ENCODE measurements at regions not wholly inside any gene's neighbourhood (a gene's known extent, or its start where the extent isn't known, plus 50 kb on each side); places are given as distances from the start of the nearest gene placed in this dataset.

- TF ChIP-seq, protein P1, sequence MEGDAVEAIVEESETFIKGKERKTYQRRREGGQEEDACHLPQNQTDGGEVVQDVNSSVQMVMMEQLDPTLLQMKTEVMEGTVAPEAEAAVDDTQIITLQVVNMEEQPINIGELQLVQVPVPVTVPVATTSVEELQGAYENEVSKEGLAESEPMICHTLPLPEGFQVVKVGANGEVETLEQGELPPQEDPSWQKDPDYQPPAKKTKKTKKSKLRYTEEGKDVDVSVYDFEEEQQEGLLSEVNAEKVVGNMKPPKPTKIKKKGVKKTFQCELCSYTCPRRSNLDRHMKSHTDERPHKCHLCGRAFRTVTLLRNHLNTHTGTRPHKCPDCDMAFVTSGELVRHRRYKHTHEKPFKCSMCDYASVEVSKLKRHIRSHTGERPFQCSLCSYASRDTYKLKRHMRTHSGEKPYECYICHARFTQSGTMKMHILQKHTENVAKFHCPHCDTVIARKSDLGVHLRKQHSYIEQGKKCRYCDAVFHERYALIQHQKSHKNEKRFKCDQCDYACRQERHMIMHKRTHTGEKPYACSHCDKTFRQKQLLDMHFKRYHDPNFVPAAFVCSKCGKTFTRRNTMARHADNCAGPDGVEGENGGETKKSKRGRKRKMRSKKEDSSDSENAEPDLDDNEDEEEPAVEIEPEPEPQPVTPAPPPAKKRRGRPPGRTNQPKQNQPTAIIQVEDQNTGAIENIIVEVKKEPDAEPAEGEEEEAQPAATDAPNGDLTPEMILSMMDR (IDR thresholded peaks at IDR 0.05): no peak
Measured at GRCh38 chr2:217165547-217165946, 305.7 kb upstream of the TNP1 start.

- TF ChIP-seq, protein P1 (IDR thresholded peaks at IDR 0.05): no peak
Measured at GRCh38 chr2:217163987-217164386, 304.1 kb upstream of the TNP1 start.

- TF ChIP-seq, protein P1 (IDR thresholded peaks at IDR 0.05): no peak
Measured at GRCh38 chr2:217162533-217162932, 302.7 kb upstream of the TNP1 start.

DNA sequence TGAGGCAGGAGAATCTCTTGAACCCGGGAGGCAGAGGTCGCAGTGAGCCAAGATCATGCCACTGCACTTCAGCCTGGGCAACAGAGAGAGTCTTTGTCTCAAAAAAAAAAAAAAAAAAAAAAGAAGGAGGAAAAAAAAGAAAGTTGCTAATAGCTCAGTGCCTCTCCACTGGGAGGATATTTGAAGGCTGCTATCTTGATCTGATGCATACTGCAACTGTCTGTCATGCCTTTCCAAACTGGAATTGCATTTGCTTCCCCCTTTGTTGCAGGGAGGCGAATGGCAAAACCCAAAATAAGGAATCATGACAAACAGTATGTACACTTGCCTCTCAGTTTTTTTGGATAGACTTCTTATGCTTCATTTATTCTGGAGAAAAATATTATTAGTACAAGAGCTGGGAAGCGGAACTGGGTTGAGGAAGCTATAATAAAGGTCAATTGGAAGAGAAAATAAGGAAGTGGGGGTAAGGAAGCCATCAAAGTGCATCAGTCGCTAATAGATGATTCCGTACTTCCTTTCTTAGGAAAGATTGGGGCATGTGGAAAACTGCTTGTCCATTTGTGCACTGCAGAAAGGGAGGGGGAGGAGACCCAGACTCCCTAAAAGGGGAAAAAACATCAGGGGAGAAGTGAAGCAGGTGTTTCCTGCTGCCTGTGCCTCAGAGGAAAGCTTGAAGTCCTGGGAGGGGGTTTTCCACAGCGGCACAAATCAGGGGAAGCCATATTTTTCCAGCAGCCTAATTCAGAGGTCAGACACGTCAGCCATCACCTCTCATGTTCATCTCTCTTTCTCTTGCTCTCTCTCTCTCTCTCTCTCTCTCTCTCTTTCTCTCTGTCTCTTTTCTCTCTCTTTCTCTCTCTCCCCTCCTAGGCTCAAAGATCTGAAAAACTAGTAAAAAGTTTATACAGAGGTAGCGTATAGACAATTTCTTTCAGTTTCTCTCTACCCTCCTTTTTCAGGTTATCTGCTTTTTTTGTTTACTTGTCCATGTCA, 301.4 kb upstream of the TNP1 start:
- TF ChIP-seq, protein P1 (IDR thresholded peaks at IDR 0.05): no peak

- TF ChIP-seq, protein P1 (IDR thresholded peaks at IDR 0.05): no peak
Measured at GRCh38 chr2:217160103-217160743, 300.4 kb upstream of the TNP1 start.

- TF ChIP-seq, protein P1 (IDR thresholded peaks at IDR 0.05): no peak
Measured at GRCh38 chr2:217158928-217159327, 299.1 kb upstream of the TNP1 start.

- TF ChIP-seq, protein P1 (IDR thresholded peaks at IDR 0.05): no peak
Measured at GRCh38 chr2:217157581-217157980, 297.7 kb upstream of the TNP1 start.
